H9 (cell line): ENCODE measurements at regions not wholly inside any gene's neighbourhood (a gene's known extent, or its start where the extent isn't known, plus 50 kb on each side); places are given as distances from the start of the nearest gene placed in this dataset.
"Not testable (repeated sequence)": the region's sequence is repeated elsewhere in the genome, so short reads cannot be mapped to it uniquely, and the experiment has no call there.

Experiments
- DNase-seq: peaks from one replicate; pipeline ENCODE4 v3.0.0-alpha.2; 2017
- H2AFZ ChIP-seq: one replicate; pipeline ENCODE4 v1.6.1; 2013; ENCODE audit warnings: mild to moderate bottlenecking, low read length, control low read depth, moderate library complexity
- H2AK5ac ChIP-seq: 2 replicates; pipeline ENCODE4 v1.6.1; 2013; ENCODE audit warnings: low read length, control low read depth, mixed read lengths; ENCODE audit not compliant: insufficient read length
- H2BK120ac ChIP-seq: one replicate; pipeline ENCODE4 v1.6.1; 2013; ENCODE audit warnings: low read depth, mild to moderate bottlenecking, low read length, control low read depth, inconsistent platforms; ENCODE audit not compliant: poor library complexity, severe bottlenecking
- H2BK12ac ChIP-seq: 2 replicates; pipeline ENCODE4 v1.6.1; 2013; ENCODE audit warnings: low read length, control low read depth, mixed read lengths, low read depth; ENCODE audit not compliant: insufficient read length
- H2BK15ac ChIP-seq: 2 replicates; pipeline ENCODE4 v1.6.1; 2013; ENCODE audit warnings: low read depth, low read length, control low read depth
- H2BK20ac ChIP-seq: one replicate; pipeline ENCODE4 v1.6.1; 2013; ENCODE audit warnings: low read depth, mild to moderate bottlenecking, low read length, control low read depth, inconsistent platforms; ENCODE audit not compliant: poor library complexity, severe bottlenecking
- H2BK5ac ChIP-seq: 2 replicates; pipeline ENCODE4 v1.6.1; 2013; ENCODE audit warnings: low read length, control low read depth, mixed read lengths; ENCODE audit not compliant: insufficient read length
- H3K14ac ChIP-seq: 2 replicates; pipeline ENCODE4 v1.6.1; 2013; ENCODE audit warnings: low read length, control low read depth; ENCODE audit not compliant: insufficient read depth
- H3K18ac ChIP-seq: 2 replicates; pipeline ENCODE4 v1.6.1; 2013; ENCODE audit warnings: low read depth, mild to moderate bottlenecking, mixed read lengths, low read length, control low read depth; ENCODE audit not compliant: insufficient read length
- H3K23ac ChIP-seq: 2 replicates; pipeline ENCODE4 v1.6.1; 2013; ENCODE audit warnings: low read length, control low read depth, mixed read lengths, low read depth; ENCODE audit not compliant: insufficient read length
- H3K23me2 ChIP-seq: 2 replicates; pipeline ENCODE4 v1.6.1; 2013; ENCODE audit warnings: low read depth, mild to moderate bottlenecking, mixed read lengths, low read length, control low read depth; ENCODE audit not compliant: insufficient read length, poor library complexity, severe bottlenecking
- H3K27ac ChIP-seq: 2 replicates; pipeline ENCODE4 v1.5.1; 2013; ENCODE audit warnings: low read length, control low read depth, mixed read lengths, low read depth; ENCODE audit not compliant: insufficient read length
- H3K27me3 ChIP-seq: 2 replicates; pipeline ENCODE4 v1.6.1; 2013; ENCODE audit warnings: low read length, control low read depth, inconsistent platforms; ENCODE audit not compliant: insufficient read depth
- H3K4ac ChIP-seq: 2 replicates; pipeline ENCODE4 v1.6.1; 2013; ENCODE audit warnings: low read depth, mild to moderate bottlenecking, control low read depth, inconsistent platforms, low read length, moderate library complexity
- H3K4me1 ChIP-seq: 2 replicates; pipeline ENCODE4 v1.6.1; 2013; ENCODE audit warnings: low read length, control low read depth, inconsistent platforms; ENCODE audit not compliant: insufficient read depth
- H3K4me2 ChIP-seq: 2 replicates; pipeline ENCODE4 v1.6.1; 2013; ENCODE audit warnings: low read length, control low read depth, mixed read lengths; ENCODE audit not compliant: insufficient read length, insufficient read depth
- H3K56ac ChIP-seq: 2 replicates; pipeline ENCODE4 v1.6.1; 2013; ENCODE audit warnings: low read depth, mild to moderate bottlenecking, mixed read lengths, low read length, control low read depth; ENCODE audit not compliant: insufficient read length
- H3K79me1 ChIP-seq: 2 replicates; pipeline ENCODE4 v1.6.1; 2013; ENCODE audit warnings: low read depth, mild to moderate bottlenecking, moderate library complexity, low read length, control low read depth, inconsistent platforms; ENCODE audit not compliant: insufficient read depth, poor library complexity, severe bottlenecking
- H3K79me2 ChIP-seq: 2 replicates; pipeline ENCODE4 v1.6.1; 2013; ENCODE audit warnings: low read length, control low read depth, inconsistent platforms; ENCODE audit not compliant: insufficient read depth
- H3K9ac ChIP-seq: 2 replicates; pipeline ENCODE4 v1.6.1; 2013; ENCODE audit warnings: low read length, control low read depth, mixed read lengths; ENCODE audit not compliant: insufficient read length; ENCODE audit errors: extremely low read depth
- H3K9me3 ChIP-seq: one replicate; pipeline ENCODE4 v1.6.1; 2013; ENCODE audit warnings: low read depth, low read length, inconsistent platforms; ENCODE audit not compliant: control insufficient read depth
- H3T11ph ChIP-seq: one replicate; pipeline ENCODE4 v1.6.1; 2013; ENCODE audit warnings: mild to moderate bottlenecking, low read length, control low read depth, inconsistent platforms
- H4K20me1 ChIP-seq: one replicate; pipeline ENCODE4 v1.6.1; 2013; ENCODE audit not compliant: control insufficient read depth, insufficient read length, insufficient read depth
- H4K5ac ChIP-seq: 2 replicates; pipeline ENCODE4 v1.6.1; 2013; ENCODE audit warnings: low read depth, mild to moderate bottlenecking, mixed read lengths, low read length, control low read depth; ENCODE audit not compliant: insufficient read length
- H4K8ac ChIP-seq: replicated peaks from 2 replicates; pipeline ENCODE4 v1.6.1; 2013; ENCODE audit warnings: low read length, control low read depth, mixed read lengths, low read depth; ENCODE audit not compliant: insufficient read length
- H4K91ac ChIP-seq: 2 replicates; pipeline ENCODE4 v1.6.1; 2013; ENCODE audit warnings: low read depth, mild to moderate bottlenecking, moderate library complexity, mixed read lengths, low read length, control low read depth; ENCODE audit not compliant: insufficient read length
- H3K27ac Mint-ChIP-seq, 3 experiments: 2 replicates in 2 of 3; 3 replicates in 1 of 3; pipeline ENCODE4 v1.8.0; 2020 to 2021; ENCODE audit warnings: mixed read lengths in 3 of 3, mild to moderate bottlenecking in 1 of 3, moderate library complexity in 1 of 3
- H3K27me3 Mint-ChIP-seq: 2 replicates; pipeline ENCODE4 v1.8.0; 2021; ENCODE audit warnings: low read depth, mild to moderate bottlenecking, moderate library complexity, mixed read lengths
- H3K36me3 Mint-ChIP-seq, 3 experiments: 2 replicates in 2 of 3; 3 replicates in 1 of 3; pipeline ENCODE4 v1.8.0; 2020 to 2021; ENCODE audit warnings: low read depth in 3 of 3, mixed read lengths in 3 of 3; ENCODE audit not compliant: insufficient read depth in 1 of 3
- H3K4me1 Mint-ChIP-seq, 2 experiments: 2 replicates each; pipeline ENCODE4 v1.8.0; 2020; ENCODE audit warnings: mixed read lengths in 2 of 2
- H3K4me3 Mint-ChIP-seq, 2 experiments: 2 replicates in 1 of 2; 3 replicates in 1 of 2; pipeline ENCODE4 v1.8.0; 2020 to 2021; ENCODE audit warnings: mild to moderate bottlenecking in 2 of 2, mixed read lengths in 2 of 2, moderate library complexity in 1 of 2
- H3K9me3 Mint-ChIP-seq, 2 experiments: 2 replicates in 1 of 2; 3 replicates in 1 of 2; pipeline ENCODE4 v1.8.0; 2020; ENCODE audit warnings: mild to moderate bottlenecking in 2 of 2, mixed read lengths in 2 of 2, moderate library complexity in 1 of 2
- CTCF ChIP-seq: fragments of 200-600 bp; sonication (generic); conservative IDR thresholded peaks from 3 replicates; pipeline ENCODE4 v1.8.0; 2021; ENCODE audit warnings: antibody characterized with exemption, mild to moderate bottlenecking
- WGBS: extraction: QIAGEN DNeasy Blood & Tissue Kit; methylation state at CpG from one replicate; pipeline ENCODE4 v1.1.7; 2013; ENCODE audit warnings: missing lambda C conversion rate, low lambda C conversion rate, mixed read lengths; ENCODE audit not compliant: insufficient read length; ENCODE audit errors: extremely low coverage; 5-methylcytosine and 5-hydroxymethylcytosine counted together

DNA sequence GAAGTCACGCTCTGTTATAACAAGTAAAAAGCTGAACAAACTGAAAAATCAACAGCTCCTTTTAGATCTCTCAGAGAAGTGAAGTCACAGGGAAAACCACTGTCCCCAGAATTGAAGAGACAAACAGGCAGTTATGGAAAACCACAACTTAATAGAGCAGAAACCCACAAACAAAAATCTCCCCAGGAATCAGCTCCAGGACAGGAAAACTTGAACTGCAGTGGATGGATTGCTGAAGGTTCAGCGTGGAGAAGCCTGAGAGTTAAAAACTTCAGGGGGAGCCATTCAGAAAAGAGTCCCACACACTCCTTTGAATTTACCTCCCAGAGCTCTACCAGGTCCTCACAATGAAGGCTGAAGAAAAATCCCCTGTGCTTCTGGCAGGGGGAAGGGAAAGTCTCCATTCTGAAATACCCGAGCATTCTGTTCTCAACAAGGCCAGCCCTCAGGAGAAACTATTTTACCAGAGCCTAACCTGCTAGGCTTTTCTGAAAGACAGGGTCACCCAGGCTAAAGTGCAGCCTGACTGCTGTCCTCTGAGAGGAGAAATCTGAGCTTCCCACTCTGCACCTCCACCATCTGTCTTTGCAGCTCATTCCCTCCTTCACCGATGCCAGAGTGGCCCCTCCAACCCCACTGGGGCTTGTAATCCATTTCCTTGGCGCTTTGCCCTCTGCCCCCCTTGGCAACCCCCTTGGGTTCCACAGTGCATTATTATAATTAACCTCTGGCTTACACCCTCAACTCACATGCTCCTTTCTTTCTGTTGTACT lies 65.0 kb upstream of the CCNY start:
- no peaks in the 10 kb centered on the region; a peak in 2 of 5 replicates for H3K9me3 Mint-ChIP-seq
- Histone ChIP-seq H3T11ph (no peak overlapping the region), H3K4me2 (no peak overlapping the region), H4K5ac (no peak overlapping the region), H4K20me1 (no peaks in the 10 kb centered on the region), H3K9ac (no peak overlapping the region), H2BK120ac (peak overlapping the region; percentile 80), H2BK12ac (no peak overlapping the region), H3K9me3 (no peaks in the 10 kb centered on the region), H3K4me1 (peaks cover 3% of the 10 kb centered on the region; the same call in 1 of the 2 replicates), H2BK20ac (no peak overlapping the region), H3K18ac (peak overlapping the region; percentile 27), H3K27me3 (no peaks in the 10 kb centered on the region), H3K79me2 (no peaks in the 10 kb centered on the region), H3K56ac (no peak overlapping the region), H2BK5ac (no peak overlapping the region), H3K23me2 (no peaks in the 10 kb centered on the region), H3K79me1 (no peaks in the 10 kb centered on the region), H3K14ac (no peak overlapping the region; the same call in 1 of the 2 replicates), H3K23ac (no peak overlapping the region), H3K4ac (no peak overlapping the region), H4K91ac (no peak overlapping the region), H2AFZ (no peak overlapping the region), H2BK15ac (no peak overlapping the region), H2AK5ac (no peak overlapping the region), H4K8ac (no peak overlapping the region), H3K27ac (no peak overlapping the region)
- peak overlapping the region in 2 of 3 experiments; percentile 19 to 55; a peak in 3 of 7 replicates for H3K27ac Mint-ChIP-seq
- no CpG with 5 or more reads among the region's 5 CpGs for WGBS
- H3K27me3 Mint-ChIP-seq: no peaks in the 10 kb centered on the region; the same call in none of the 2 replicates
- no peak for TF ChIP-seq CTCF
- no peak overlapping the region for H3K4me3 Mint-ChIP-seq
- no peak for DNase-seq
- H3K36me3 Mint-ChIP-seq: no peaks in the 10 kb centered on the region
- H3K4me1 Mint-ChIP-seq: peaks cover 11 to 15% of the 10 kb centered on the region in 2 experiments; a peak in 3 of 4 replicates

DNA sequence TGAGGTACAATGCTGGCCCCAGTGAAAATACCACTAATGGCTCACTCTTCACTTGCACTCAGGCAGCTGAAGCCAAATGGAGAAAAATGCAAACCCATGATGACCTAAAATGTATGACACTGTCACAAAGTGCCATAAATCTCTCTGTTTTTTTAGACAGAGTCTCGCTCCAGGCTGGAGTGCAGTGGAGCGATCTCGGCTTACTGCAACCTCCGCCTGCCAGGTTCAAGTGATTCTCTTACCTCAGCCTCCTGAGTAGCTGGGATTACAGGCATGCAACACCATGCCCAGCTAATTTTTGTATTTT lies 64.5 kb upstream of the CCNY start:
- H2BK120ac ChIP-seq, H4K91ac ChIP-seq, H3K56ac ChIP-seq, H3K79me1 ChIP-seq, H4K5ac ChIP-seq, H3K23ac ChIP-seq, H3K4me1 ChIP-seq, H2AFZ ChIP-seq, H3K27me3 Mint-ChIP-seq, H3K4ac ChIP-seq, H2BK15ac ChIP-seq, H2BK20ac ChIP-seq, H3K79me2 ChIP-seq, H4K20me1 ChIP-seq, H3K36me3 Mint-ChIP-seq, H3K27me3 ChIP-seq, H3K4me3 Mint-ChIP-seq, DNase-seq, H3K9me3 ChIP-seq, H3K23me2 ChIP-seq, H3K9ac ChIP-seq, H2BK5ac ChIP-seq, H3K9me3 Mint-ChIP-seq, H4K8ac ChIP-seq, H3K14ac ChIP-seq, H2AK5ac ChIP-seq, H3K18ac ChIP-seq, H3T11ph ChIP-seq, H3K27ac ChIP-seq, H3K4me2 ChIP-seq, H2BK12ac ChIP-seq: not testable (repeated sequence)
- no CpG with 5 or more reads among the region's 4 CpGs for WGBS
- H3K4me1 Mint-ChIP-seq: peaks cover 11 to 17% of the 10 kb centered on the region in 2 experiments; a peak in 3 of 4 replicates
- peak overlapping the region in 1 of 3 experiments; percentile 34; a peak in 1 of 7 replicates for H3K27ac Mint-ChIP-seq
